ENCODE measurements at regions not wholly inside any gene's neighbourhood (a gene's known extent, or its start where the extent isn't known, plus 50 kb on each side); places are given as distances from the start of the nearest gene placed in this dataset.

DNA sequence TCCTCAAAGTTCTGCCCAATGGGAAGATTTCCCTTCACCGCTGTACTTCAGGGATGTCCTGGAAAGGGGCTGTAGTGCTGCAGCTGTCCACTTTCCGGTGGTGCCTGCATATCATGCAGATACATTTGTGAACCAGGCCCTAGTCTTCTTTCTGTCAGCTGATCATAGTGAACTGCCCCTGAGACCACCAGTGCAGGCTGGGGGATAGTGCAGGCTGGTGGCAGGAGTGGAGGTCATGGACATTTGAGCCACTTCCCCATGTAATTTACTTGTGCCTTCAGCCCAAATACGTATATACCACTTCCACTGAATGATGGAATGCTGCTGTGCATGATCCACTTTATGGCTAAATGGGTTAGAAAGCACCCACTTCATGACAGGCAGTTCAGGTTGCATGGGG is 120.0 kb downstream of the ZNF280B start:
- no peak overlapping the region for H3K27ac ChIP-seq
- TF ChIP-seq, protein P1, sequence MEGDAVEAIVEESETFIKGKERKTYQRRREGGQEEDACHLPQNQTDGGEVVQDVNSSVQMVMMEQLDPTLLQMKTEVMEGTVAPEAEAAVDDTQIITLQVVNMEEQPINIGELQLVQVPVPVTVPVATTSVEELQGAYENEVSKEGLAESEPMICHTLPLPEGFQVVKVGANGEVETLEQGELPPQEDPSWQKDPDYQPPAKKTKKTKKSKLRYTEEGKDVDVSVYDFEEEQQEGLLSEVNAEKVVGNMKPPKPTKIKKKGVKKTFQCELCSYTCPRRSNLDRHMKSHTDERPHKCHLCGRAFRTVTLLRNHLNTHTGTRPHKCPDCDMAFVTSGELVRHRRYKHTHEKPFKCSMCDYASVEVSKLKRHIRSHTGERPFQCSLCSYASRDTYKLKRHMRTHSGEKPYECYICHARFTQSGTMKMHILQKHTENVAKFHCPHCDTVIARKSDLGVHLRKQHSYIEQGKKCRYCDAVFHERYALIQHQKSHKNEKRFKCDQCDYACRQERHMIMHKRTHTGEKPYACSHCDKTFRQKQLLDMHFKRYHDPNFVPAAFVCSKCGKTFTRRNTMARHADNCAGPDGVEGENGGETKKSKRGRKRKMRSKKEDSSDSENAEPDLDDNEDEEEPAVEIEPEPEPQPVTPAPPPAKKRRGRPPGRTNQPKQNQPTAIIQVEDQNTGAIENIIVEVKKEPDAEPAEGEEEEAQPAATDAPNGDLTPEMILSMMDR (conservative IDR thresholded peaks at IDR 0.05), result no peak
- TF ChIP-seq ZFX (IDR thresholded peaks at IDR 0.05), result no peak

DNA sequence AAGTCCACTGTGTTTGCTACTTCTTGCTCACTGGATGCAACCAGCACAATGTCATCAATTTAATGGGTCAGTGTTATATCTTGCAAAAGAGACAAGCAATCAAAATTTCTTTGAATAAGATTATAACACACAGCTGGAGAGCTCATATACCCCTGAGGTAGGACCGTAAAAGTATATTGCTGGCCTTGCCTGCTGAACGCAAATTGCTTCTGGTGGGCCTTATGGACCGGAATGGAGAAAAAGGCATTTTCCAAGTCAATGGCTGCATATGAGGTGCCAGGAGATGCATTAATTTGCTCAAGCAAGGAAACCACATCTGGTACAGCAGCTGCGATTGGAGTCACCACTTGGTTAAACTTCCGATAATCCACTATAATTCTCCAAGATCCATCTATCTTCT is 119.1 kb downstream of the ZNF280B start:
- H3K27ac ChIP-seq, result no peak overlapping the region
- TF ChIP-seq, protein P1 (conservative IDR thresholded peaks at IDR 0.05), result no peak
- no peak for TF ChIP-seq ZFX (IDR thresholded peaks at IDR 0.05)

DNA sequence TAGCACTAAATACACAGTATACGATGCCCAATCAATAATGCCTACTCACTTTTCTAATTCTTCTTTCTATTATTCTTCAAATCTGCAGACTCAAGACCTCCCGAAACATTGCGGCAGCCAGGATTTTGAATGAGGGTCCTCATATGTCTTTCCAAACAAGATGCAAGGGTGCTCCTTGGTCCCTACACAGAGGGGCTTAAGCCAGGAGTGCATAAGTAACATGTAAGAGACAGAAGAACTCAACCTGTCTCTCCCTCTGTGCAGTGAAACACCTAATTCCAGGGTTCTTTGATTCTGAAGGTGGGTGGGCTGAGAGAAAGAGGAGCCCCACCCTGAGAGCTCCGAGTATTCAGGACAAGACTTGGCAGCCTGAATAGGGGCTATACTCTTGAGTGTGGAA is 117.6 kb downstream of the ZNF280B start:
- no peak for TF ChIP-seq ZFX (IDR thresholded peaks at IDR 0.05)
- TF ChIP-seq, protein P1 (conservative IDR thresholded peaks at IDR 0.05), result no peak
- no peak overlapping the region for H3K27ac ChIP-seq

DNA sequence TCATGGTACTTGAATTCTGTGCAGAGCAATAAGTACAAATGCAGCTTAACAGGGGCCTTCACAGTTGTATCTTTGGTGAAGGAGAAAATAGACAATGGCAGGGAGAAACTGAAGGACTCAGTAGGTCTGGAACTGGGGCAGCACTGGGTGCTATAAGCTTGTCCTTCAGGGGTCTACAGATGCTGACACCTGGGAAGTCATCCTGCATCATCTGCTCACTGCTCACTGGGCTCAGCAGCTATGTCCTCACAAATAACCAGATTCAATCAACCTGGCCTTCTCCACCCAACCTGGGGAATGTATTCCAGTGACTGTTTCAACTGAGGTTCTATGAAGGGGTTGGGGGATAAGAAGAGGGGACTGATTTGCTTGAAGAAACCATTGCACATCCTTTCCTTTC is 117.0 kb downstream of the ZNF280B start:
- H3K27ac ChIP-seq, result no peak overlapping the region
- TF ChIP-seq, protein P1 (conservative IDR thresholded peaks at IDR 0.05), result no peak
- TF ChIP-seq ZFX (IDR thresholded peaks at IDR 0.05), result no peak

DNA sequence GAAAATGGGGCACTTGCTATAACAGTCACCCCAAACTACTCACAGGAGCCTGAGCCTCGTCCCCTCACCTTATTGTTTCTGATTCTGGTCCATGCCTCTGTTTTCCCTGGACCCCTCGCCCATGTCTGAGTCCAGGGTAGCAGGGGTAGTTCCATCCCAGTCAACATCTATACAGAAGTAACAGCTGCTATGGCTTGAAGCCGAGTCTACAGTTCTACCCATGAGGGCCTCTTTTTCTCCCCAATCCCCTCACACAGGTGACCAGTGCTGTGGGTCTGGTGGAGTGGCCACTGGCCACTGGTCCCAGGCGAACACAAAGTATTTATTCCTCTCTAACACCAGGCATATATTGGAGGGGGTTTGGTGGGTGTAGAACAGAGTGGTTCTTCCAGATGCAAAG is 116.4 kb downstream of the ZNF280B start:
- H3K27ac ChIP-seq, result no peak overlapping the region
- TF ChIP-seq, protein P1 (conservative IDR thresholded peaks at IDR 0.05), result no peak
- TF ChIP-seq ZFX (IDR thresholded peaks at IDR 0.05), result no peak

DNA sequence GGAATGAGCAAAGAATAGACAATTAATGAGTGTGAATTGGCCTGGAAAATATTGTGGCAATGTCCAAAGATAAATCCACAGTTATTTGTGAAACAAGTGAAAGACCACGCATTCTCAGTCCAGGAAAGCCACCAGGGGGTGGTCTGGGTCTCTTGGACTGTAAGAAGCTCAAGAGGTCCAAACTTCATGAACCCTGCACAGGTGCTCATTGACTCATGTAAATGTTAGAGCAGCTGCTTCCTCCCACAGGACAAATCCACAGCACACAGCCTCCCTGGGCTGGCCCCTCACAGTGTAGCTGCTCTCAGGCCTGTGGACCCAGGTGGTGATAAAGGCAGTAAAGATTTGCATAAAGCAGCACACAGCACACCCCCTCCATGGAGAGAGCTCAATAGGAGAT is 114.0 kb downstream of the ZNF280B start:
- H3K27ac ChIP-seq, result no peak overlapping the region
- TF ChIP-seq ZFX (IDR thresholded peaks at IDR 0.05), result no peak
- TF ChIP-seq, protein P1 (conservative IDR thresholded peaks at IDR 0.05), result no peak

DNA sequence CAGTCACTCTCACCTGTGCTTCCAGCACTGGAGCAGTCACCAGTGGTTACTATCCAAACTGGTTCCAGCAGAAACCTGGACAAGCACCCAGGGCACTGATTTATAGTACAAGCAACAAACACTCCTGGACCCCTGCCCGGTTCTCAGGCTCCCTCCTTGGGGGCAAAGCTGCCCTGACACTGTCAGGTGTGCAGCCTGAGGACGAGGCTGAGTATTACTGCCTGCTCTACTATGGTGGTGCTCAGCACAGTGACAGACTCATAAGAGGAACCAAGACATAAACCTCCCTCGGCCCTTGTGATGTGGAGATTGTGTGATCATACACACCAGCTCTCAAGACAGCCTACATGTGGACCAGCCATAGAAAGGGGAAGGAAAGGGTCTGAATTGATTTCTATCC is 113.3 kb downstream of the ZNF280B start:
- no peak overlapping the region for H3K27ac ChIP-seq
- TF ChIP-seq, protein P1 (conservative IDR thresholded peaks at IDR 0.05), result no peak
- TF ChIP-seq ZFX (IDR thresholded peaks at IDR 0.05), result no peak

Measured in C4-2B (cell line).